ENCODE measurements at regions not wholly inside any gene's neighbourhood (a gene's known extent, or its start where the extent isn't known, plus 50 kb on each side); places are given as distances from the start of the nearest gene placed in this dataset.
A peak's percentile ranks its signal among the peaks of the same experiment; 100 is the strongest.
"Not testable (repeated sequence)": the region's sequence is repeated elsewhere in the genome, so short reads cannot be mapped to it uniquely, and the experiment has no call there.

GRCh38 chr20:17891131-17891530 lies 77.5 kb downstream of the SNX5 start:
- DNase-seq = not testable (repeated sequence)

DNA sequence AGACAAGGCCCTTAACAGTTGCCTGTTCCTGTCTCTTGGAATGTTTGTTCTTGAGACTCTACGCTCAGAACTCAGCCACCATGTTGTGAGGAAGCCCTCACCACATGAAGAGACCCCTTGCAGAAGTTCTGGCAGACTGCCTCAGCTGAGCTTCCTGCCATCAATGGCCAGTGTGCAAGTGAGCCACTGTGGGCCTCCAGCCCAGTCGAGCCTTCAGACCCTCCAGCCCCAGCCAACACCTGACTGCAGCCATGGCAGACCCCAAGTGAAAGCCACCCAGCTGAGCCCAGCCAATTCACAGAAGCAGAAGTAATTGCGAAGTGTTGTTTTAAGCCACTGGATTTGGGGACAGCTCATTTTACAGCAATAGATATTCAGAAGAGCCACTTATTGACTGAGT lies 78.3 kb downstream of the SNX5 start:
- no peak for DNase-seq

DNA sequence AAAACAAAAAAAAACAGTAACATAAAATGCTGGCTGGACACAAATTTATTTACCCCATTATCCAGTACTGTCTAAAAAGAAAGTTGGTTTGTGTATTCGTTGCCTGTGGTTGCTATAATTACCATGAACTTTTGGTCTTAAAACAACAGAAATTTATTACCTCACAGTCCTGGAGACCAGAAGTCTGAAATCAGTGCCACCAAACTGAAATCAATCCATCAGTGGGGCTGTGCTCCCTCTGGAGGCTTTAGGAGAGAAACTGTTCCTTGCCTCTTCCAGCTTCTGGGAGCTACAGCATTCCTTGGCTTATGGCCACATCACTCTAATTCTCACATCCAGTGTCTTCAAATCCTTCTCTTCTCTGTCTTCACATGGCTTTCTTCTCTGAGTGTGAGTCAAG lies 79.4 kb downstream of the SNX5 start:
- DNase-seq = no peak

DNA sequence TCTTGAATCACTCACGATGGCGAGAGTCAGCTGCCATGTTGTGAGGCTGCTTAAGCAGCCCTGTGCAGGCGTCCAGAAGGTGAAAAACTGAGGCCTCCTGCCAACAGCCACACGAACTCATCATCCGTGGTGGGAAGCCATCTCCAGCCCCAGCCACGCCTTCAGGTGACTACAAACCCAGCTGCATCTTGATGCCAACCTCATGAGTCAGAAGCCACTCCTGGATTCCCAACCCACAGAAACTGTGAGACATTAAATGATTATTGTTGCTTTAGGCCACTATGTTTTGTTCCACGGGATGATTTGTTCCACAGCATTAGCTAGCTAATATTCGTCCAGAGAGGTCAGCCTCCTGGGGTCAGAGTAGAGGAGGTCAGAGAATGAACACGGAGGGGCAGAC lies 80.5 kb downstream of the SNX5 start:
- DNase-seq = no peak

GRCh38 chr20:17887331-17888030 lies 81.1 kb downstream of the SNX5 start:
- DNase-seq = no peak

DNA sequence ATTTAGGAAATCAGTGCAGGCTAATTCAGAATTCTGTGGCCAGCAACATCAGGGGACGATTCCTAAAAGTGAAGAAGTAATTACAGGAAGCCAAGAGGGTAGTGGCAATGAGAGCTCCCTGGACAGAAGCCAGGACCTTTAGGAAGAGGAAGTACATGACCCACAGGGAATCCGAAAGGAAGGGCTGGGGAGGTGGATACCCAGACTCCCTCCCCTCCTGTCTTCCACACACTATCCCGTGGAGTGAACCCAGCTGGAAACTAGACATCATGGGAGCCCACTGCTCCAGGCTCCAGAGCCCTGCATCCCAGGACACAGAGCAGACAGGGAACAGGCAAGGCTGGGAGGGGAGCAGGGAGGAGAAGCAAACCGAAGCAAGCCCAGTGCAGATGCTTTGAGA lies 83.0 kb downstream of the SNX5 start:
- no peak for DNase-seq

GRCh38 chr20:17885076-17885475 lies 83.5 kb downstream of the SNX5 start:
- DNase-seq = no peak

DNA sequence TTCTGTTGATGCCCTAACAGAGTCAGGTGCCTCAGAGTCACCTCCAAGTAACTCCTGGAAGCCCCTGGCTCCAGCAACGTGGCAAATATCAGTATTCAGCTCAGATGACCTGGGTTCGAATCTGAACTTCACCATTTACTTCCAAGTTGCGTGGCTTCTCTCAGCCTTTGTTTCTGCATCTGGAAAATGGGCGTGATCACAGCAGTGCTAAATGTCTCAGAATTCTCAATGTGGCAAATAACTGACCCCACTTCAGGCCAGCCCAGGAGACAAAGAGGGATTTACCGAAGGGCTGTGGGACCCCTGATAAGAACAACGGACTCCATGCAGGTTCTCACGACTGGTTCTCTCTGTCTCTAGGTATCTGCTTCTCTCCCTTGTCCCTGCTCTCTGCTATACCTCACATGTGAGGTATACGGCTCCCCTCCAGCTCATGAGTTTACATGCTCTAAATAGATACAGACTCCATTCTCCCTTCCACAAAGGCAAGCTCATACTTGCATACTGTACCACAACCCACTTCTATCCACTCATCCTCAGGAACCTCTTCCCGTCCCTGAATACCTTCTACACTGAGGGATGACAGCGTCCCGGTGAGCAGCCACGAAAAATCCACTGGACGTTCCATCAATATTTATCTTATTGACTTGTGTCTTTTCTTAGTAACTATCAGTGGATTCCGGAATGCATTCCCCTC lies 84.1 kb downstream of the SNX5 start:
- DNase-seq = no peak

- DNase-seq = no peak
Measured at GRCh38 chr20:17883592-17884306, 84.8 kb downstream of the SNX5 start.

- no peak for DNase-seq
Measured at GRCh38 chr20:17882834-17883591, 85.6 kb downstream of the SNX5 start.

- DNase-seq = no peak
Measured at GRCh38 chr20:17882065-17882833, 86.3 kb downstream of the SNX5 start.

- DNase-seq = no peak
Measured at GRCh38 chr20:17881741-17882064, 86.9 kb downstream of the SNX5 start.

- DNase-seq = no peak
Measured at GRCh38 chr20:17878912-17879602, 89.5 kb downstream of the SNX5 start.

- DNase-seq = no peak
Measured at GRCh38 chr20:17878069-17878911, 90.3 kb downstream of the SNX5 start.

- DNase-seq = no peak
Measured at GRCh38 chr20:17875981-17876385, 92.6 kb downstream of the SNX5 start.

DNA sequence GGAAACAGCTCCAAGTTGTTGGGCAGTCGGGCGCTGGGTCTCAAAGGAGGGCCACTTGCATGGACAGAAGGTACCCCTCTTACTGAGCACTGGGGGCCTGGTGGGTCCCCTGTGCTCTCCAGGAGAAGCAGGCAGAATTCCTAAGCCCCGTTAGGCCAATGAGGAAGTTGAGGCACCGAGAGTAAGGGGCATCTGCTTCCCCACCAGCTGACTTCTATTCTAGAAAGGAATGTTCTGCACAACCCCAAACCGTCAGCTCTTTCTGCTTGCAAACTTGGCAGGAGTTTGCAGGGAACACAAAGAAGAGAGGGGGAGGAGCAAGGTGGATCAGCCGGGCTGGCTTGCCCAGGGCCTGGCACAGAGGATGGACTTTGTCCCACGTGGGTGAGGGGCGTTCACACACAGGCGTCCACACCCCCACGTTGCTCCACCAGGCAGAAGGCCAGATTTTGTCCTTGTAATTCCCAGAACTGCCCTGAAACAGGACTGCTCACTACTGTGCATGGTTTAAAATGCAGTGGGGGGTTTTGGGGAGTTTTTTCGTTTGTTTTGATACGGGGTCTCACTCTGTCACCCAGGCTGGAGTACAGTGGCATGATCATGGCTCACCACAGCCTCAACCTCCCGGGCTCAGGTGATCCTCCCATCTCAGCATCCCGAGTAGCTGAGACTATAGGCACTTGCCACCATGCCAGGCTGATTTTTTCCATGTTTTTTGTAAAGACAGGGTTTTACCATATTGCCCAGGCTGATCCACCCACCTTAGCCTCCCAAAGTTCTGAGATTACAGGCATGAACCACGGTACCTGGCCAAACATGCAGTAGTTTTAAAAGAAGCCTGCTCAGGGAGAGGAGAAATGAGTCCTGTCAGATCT lies 93.3 kb downstream of the SNX5 start:
- DNase-seq = no peak

- no peak for DNase-seq
Measured at GRCh38 chr20:17874271-17875105, 94.1 kb downstream of the SNX5 start.

DNA sequence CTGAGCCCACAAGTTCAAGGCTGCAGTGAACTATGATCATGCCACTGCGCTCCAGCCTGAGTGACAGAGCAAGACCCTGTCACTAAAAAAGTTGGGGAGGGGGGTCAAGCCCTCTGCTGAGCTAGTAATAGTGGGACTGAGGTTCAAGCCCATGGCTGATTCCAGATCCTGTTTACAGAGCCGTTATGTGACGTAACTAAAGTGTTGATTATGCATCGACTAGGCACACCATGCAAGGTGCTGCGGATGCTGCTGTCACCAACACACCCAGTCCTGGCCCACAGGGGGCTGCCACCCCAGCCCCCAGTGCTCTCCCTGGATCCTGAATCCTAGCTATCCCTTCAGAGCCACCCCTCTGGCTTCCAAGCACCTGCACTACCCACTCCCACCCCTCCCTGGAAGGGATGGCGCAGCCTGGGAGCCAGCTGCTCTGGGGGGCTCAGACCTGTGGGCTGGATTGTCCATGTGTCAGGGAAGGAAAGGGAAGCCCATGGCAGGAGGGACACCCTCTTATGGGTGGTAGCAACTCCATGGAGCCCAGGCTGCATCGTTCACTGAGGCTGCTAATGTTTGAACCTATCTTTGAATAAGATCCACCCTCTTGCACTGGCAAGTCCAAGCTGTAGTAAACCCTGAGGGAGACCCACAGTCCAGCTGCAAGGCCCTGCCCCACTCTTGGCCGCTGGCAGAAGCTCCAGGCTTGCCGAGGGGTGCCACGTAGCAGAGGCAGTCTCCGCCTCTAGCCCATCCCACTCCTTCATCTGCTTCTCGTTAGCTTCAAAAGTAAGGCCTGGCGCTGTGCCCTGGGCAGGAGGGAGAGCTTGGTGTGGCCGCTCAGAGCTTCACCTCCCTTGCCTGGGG lies 95.0 kb downstream of the SNX5 start:
- DNase-seq = peak; percentile 66

Measured in NCI-H1092 (cell line).